ENCODE measurements at regions not wholly inside any gene's neighbourhood (a gene's known extent, or its start where the extent isn't known, plus 50 kb on each side); places are given as distances from the start of the nearest gene placed in this dataset.

DNA sequence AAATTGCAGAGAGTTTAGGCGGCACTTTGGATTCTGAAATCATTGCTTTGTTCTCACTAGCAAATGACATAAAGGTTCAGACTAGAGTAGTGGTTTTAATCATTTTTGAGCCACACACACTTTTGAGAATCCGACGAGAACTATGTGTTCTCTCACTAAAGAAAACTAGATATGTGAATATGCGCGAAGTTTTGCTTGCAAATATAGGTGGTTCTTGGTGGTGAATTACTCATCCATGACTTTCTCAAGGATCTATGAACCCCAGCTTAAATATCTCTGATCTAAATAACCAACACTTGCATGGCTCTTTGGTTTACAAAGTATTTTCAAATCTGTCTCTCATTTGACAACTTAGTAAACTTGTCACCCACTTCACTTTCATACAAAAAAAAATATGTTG is 54.8 kb downstream of the NOG start:
- no peak for DNase-seq (ENCODE audit: low spot score)

DNA sequence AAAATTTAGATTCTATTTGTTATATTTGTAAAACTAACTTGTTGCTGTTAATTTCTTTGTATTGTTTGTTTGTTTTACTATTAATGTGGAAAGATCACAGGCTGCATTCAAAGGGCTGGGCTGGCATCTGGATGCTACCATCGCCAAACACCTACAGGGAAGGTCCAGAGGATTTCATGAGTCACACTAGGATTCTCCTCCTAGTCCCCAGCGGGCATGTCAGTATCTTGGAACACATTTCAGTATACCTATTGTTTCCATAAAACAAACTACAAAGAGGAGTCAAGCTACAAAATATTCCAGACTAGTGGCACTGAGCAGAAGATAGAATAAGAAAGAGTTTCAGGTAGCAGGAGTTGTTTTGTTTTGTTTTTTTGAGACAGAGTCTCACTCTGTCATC is 55.3 kb downstream of the NOG start:
- DNase-seq (ENCODE audit: low spot score), result no peak

DNA sequence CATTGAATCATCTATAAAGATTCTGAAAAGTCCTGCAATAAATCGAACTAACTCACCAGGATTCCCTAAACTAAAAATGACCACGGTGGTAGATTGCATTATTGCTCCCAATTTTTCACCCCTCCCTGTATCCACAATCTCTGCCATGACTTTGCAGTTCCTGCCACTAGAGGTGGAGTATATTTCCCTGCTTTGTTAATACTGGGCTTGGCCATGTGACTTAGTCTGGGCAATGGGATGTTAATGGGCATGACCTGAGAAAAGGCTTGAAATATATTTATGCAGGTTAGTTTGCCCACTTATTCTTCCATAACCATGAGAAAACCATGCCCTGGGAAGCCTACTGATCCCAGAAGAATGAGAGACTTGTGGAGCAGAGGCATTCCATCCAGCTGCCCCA is 59.1 kb downstream of the NOG start:
- DNase-seq (ENCODE audit: low spot score), result no peak

DNA sequence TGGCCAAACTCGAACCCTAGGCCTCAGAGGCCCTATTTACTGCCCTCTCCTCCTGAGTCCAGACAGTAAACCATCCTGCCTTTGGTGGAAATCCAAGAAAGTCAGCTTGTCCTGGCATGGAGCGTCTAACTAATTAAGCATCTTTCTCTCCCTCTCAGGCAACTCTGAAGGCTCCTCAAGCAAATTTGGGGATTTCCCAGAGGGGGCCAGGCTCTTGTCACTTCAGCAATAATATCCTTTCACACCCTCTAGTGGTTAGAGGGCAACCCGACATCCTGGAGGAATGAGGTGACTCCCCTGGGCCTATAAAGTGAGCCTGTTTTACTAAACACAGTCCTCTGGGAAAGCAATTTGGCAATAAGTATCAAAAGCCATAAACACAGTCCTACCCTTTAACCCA is 60.4 kb downstream of the NOG start:
- peak; percentile 28 for DNase-seq (ENCODE audit: low spot score)

DNA sequence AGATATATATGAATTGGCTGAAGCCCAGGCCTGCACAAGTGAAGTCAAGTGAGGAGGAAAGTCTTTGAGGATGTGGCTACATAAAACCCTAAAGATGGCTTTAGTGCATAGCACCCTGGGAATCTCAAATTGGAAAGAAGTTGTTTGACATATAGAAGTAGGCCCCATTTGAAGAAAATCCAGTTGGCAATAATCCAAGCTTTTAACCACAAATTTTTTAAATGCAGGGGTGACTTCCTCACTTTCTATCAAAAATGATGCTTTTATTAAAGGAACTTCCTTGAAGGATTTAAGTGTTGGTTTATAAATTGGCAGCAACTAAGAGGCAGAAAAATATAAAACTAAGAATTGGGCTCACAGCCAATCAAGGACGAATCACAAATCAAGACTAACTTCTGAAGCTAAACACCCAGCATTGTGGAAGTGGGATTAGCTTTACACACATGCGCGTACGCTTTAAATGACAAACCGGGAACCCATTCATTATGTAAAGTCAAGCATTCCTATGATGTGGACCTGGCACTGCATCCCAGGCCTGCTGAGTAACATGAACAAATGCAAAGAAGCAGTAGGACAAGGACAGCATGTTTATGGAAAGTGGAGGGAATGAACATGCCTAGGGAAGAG is 63.3 kb downstream of the NOG start:
- no peak for DNase-seq (ENCODE audit: low spot score)

DNA sequence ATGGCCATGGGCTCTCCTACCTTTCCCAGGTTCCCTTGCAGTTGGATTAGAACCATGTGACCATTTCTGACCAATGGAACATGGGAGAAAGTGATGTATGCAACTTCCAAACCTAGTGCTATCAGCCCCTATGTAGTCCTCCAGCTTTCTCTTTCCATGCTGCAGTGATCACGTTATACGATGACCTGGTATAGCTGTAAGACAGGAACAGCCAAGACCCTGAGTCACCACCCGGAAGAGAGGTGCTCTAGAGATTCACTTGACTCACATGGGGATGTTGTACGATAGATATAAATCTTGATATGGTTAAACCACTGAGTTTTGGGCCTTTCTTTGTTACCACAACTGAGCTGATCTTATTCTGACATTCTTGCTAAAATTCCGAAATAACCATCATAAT is 65.1 kb downstream of the NOG start:
- DNase-seq (ENCODE audit: low spot score), result no peak

DNA sequence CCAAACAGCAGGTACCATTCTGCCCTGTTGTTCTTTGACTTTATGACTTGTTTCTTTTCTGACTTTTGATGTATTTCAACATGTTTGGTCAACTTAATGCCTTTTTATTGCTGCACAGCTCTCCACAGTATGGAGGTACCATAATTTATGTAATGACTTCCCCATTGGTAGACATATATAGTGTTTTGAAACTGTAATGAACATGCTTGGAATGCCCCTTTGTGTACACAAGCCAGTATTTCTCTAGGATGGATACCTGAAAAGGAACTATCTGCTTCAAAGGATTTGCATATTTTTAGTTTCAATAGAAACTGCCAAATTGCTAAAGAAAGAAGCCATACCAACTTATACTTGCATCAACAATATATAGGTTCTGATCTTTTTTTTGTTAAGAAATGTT is 66.1 kb downstream of the NOG start:
- no peak for DNase-seq (ENCODE audit: low spot score)

DNA sequence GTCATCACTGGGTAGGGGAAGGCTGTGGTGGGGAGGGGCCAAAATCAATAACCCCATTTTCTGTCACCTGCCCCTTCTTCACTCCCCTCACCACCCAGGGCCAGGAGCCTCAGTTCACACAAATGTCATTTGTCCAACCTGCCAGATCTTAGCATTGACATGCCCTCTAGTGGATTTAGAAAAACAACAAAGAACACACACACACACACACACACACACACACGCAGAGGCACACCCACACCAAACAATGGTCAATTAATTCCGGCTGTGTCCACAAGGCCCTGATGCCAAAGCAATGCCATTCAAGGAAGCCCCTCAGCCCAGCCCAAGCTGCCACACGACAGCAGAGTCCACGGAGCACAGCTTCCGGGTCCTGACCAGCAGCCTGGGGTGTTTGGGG is 68.4 kb downstream of the NOG start:
- DNase-seq (ENCODE audit: low spot score), result no peak

DNA sequence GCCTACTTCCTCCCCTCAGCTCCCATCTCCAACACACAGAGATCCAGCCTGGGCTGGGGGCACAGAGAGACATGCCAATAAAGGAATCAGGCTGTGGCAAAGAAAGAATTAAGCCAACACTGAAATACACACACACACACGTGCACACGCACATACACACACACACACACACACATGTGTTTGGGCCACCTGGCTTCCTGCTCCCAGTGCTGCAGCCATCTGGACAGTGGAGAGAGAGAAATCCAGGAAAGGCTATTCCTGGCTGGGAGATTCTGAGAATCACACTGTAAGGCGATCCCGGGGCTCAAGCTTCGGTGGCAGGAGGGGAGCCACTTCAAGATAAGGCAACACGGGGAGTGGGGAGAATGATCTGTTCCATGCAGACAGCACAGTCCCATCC is 72.4 kb downstream of the NOG start:
- no peak for DNase-seq (ENCODE audit: low spot score)

DNA sequence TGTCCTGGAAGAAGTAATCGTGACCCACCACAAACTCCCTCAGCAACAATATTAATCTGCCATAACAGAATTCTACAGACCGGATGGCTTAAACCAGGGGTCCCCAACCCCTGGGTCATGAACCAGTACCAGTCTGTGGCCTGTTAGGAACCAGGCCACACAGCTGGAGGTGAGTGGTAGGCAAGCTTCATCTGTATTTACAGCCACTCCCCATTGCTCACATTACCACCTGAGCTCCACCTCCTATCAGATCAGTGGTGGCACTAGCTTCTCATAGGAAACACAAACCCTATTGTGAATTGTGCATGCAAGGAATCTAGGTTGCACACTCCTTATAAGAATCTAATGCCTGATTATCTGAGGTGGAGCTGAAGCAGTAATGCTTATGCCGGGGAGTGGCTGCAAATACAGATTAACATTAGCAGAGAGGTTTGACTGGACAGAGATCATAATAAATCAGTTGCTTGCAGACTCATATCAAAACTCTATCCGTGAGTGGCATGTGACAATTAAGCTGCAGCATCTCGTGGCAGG is 74.5 kb downstream of the NOG start:
- no peak for DNase-seq (ENCODE audit: low spot score)

DNA sequence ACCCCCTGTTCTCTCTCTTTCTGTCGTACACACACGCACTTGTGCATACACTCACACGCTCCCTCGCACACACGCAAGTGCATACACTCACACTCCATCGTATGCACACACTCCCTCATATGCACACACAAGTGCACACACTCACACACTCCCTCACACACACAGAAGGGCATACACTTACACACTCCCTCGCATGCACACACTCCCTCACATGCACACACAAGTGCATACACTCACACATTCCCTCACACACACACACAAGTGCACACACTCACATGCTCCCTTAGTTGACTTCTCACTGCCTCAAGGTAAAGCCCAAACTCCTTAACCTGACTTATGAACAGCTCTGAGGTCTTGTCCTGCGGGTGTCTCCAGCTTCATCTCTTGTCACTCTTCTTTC is 78.7 kb downstream of the NOG start:
- no peak for DNase-seq (ENCODE audit: low spot score)

DNA sequence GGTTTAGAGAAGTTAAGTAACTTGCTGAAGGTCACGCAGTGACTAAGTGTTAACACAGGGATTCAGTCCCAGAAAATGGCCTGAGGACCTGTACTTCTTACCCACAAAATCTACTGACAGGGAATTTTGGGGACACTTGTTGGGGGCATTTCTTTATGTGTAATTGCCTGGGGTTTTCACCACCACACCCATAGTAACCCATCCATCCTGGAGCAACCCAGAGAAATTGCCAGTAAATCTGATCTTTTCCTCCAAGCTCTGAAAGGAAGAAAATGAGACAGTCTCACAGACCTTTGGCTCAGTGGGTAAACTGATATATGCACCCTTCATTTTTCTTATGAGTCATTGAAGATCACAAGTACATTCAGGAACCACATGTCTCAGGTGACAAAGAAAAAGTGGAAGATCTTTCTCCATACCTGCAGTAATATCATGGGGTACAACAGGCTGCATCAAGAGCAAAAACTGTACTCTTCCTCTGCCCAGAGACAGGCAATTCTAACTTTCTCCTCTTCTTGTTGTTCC is 81.0 kb downstream of the NOG start:
- no peak for DNase-seq (ENCODE audit: low spot score)

DNA sequence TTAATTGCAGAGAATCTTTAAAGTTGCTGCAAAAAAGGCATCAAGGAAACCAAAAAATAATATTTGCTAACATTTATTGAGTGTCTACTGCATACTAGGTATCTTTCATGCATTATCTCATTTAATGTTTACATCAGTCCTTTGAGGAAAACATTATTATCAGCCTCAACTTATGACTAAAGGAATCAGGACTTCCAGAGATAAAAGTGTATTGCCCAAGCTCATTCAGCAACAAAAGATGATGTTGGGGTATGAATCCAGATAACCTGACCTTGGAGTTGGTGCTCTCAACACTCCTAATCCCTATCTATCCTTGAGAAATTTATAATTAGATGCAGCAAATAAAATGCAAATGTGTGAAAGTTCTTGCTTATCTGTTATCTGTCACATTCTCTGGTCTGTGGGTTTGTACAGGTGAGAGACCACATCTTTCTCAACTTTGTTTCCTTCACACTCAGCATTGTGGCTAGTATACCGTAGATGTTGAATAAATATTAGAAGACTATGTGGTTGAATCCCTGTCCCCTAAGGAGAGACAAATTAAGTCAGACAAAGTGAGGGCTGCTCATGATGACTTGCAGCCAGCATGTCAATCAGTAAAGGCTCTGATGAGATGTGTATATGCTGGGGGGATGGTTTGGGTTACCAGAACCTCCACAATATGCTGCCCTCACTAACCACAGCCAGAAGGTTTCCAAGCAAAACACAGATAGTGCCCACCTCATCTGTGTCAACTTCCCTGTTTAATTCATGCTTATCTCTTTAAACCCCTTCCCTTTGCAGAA is 82.6 kb downstream of the NOG start:
- DNase-seq (ENCODE audit: low spot score), result no peak

DNA sequence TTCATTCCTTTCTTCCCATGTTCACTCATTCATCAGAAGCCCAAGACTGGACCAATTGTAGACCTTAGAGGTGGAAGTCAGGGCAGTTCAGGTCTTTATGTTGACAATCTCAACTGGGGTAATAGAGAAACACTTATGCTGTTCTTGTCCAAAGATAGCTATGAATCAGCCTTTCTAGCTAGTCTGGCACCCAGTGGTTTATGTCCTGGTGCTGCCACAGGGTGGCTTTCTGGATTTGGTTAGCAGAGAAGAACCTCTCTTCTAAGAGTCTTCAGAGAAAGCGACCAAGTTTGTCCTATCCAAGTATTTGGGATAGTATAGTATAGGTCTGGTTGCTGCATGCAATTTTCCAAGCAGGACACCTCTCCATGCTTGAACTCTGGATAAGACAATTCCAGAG is 83.3 kb downstream of the NOG start:
- no peak for DNase-seq (ENCODE audit: low spot score)

DNA sequence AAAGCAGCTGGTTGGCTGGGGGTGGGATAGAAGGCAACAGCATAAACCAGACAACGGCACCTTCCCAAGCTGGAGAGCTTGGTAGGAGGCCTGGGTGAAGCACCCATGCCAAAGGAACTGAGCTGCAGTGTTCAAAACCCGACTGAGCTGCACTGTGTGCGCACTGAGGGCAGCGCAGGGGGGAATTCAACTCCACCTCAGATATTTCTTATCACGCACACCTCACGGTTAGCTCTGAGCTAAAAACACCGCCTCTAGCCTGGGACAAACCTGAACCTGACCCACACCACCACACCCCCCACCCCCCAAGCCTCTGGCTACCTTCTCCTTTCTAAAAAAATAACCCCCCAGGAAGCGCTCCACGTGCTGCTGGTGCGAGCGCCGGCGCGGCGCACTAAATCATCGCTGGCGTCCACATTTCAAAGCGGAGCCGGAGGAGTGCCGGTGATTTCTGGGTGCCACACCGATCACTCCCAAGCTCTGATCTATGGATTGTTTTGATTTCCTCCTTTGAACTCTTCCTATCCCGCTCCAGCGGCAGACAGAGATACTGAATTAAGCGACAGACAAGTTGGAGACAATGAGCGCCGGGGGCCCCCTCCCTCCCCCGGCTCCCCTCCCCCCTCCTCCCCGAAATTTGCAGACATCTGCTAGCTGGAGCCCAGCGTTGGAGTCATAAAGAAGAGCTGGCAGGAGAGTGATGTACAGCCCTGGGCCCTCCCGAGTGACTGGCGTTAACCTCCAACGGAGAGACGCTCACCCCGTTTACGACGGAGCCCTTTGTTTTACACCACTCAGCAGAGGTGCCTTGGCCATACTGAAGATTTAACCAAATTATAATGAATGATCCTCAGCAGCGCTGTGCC is 85.0 kb downstream of the NOG start:
- DNase-seq (ENCODE audit: low spot score), result no peak

DNA sequence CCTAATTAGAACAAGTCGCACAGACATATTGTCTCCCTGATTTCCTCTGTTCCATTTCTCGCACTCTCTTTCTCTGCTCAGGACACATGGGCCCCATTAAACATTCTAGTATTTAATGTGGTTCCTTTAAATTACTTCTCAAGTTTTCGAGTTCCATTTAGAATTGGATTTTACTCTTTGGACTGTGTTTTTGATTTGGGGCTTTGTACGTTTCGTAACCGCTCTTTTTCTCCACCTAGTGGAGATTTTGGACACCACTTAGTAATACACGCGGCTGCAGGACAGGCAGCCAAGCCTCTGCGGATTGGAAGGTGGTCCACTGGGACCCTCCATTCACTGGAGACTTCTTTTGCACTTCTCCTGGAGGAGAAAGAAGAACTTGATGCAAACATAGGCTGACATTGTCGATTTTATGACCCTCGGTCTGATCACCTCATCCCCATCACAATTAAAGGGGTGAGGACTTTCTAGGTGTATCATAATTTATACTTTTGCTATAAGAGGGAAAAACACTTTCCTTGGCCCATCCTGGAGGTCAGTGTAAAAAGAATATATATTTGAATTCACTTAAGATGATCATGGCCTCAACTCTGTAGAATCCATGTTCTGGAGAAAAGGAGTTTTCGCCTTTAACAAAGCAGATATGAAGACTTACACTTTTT is 85.7 kb downstream of the NOG start:
- peak; percentile 44 for DNase-seq (ENCODE audit: low spot score)

DNA sequence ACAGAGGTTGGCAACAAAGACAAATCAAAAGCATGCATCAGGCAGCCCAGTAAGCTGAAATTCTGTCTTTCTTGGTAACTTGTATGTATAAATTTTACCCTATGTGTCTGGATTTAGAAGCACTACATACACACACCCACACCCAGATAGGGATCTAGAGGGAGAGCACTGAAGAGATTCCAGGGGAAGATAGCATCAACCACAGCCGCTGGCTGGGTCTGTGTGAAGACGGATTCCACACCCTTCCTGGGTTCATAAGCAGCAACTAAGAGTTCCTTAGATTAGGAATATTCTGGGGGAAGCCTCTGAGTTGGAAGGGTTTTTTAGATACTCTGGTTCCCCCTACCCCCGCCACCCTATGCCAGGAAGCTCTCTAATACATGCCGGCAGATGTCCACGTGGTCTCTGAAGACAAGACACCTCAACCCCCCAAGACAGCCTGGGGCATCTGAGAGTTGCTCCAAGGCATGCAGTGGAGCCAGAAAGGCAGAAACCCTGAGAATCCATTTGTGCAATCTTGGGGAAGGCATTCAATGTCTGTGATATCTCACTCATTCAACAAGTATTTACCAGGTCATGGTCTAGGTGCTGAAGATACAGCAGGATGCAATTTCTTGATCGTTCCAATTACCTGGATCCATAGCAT is 86.4 kb downstream of the NOG start:
- no peak for DNase-seq (ENCODE audit: low spot score)

DNA sequence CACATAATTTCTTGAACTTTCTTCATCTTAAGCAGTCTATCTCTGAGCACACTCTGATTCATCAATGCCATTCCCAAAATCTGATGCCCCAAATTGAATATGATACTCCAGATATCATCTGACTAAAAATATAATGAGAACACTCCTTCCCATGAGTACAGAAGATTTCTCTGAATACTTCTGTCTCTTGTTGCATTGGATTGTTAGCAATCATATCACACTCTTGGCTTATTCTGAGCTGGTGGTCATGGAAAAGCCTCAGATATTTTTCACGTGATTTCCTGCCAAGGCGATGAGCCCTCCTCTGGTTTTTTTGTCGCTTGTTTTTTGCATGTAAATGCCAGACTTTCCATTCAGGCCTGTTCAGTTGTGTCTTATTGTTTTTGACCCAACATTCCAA is 87.2 kb downstream of the NOG start:
- no peak for DNase-seq (ENCODE audit: low spot score)

DNA sequence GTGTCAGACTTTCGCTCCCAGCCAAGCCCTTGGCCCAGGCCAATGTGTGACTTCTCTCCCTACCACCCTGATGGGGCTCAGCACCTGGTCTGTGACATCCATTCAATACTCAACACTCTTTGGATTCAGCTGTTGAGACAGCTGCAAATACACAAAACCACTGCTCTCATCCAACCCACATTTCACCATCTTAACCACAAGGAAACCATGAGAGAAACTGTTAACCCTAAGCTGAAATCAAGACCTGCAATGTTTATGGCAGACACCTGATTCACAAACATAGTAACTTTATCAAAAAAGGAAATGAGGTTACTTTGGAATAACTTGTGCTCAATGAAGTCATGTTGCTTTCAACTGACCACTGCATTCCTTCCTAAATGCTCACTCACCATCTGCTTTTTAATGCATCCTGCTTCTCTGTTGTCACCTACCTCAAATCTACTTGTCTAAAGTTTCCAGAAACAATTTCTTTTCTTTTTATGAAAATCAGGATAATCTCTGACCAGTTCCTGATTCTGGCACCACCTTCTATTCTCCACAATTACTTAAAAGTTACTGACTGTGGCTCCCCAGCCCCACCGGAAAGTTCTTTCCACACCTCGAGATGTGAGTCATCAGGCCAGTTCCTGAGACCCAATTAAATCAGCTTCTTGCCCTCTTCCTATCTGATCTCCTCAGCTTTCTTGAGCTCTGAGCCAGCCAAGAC is 88.2 kb downstream of the NOG start:
- no peak for DNase-seq (ENCODE audit: low spot score)

DNA sequence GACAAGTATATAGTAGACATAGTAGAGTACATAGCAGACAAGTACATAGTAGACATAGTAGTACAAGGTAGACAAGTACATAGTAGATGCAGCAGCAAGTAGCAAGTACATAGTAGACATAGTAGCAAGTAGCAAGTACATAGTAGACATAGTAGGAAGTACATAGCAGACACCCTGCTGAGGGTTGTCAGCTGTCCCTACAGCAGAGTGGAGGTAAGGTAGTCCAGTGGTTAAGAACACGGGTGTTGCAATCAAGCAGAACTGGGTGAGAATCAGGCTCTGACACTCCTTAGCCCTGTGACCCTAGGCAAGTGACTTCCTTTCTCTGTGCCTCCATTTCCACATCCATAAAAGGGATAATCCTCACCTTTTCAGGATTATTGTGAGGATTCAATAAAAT is 94.7 kb downstream of the NOG start:
- DNase-seq (ENCODE audit: low spot score), result no peak
